HEK293 (cell line): ENCODE measurements at regions not wholly inside any gene's neighbourhood (a gene's known extent, or its start where the extent isn't known, plus 50 kb on each side); places are given as distances from the start of the nearest gene placed in this dataset.

Experiments
- CTCF ChIA-PET: fragments of 350-600 bp; formaldehyde crosslinking; extraction: SDS; loops from one replicate; lab custom pipeline; 2021; ENCODE audit warnings: antibody characterized with exemption; lab: Yijun Ruan, JAX
- POLR2A ChIA-PET: fragments of 300-600 bp; formaldehyde crosslinking; extraction: SDS; loops from one replicate; lab custom pipeline; 2020; ENCODE audit warnings: antibody characterized with exemption, inconsistent platforms; lab: Yijun Ruan, JAX
- H3K27ac ChIP-seq: fragments of 200-500 bp; sonication (Bioruptor generic); 2 replicates; pipeline ENCODE4 v1.5.1; 2014; ENCODE audit warnings: low read depth, low read length, control low read depth, inconsistent platforms; ENCODE audit errors: extremely low read depth
- H3K36me3 ChIP-seq, 2 experiments: fragments of 200-500 bp in 1 of 2; sonication (Bioruptor generic) in 1 of 2; 1 replicate in 1 of 2; 2 replicates in 1 of 2; pipeline ENCODE4 v1.5.1; 2014 to 2017; ENCODE audit warnings: inconsistent platforms in 2 of 2, low read length in 2 of 2; ENCODE audit not compliant: control insufficient read depth in 2 of 2, insufficient read depth in 1 of 2
- H3K4me1 ChIP-seq: fragments of 200-500 bp; sonication (Bioruptor generic); 2 replicates; pipeline ENCODE4 v1.5.1; 2014; ENCODE audit warnings: mild to moderate bottlenecking, low read length, inconsistent platforms; ENCODE audit not compliant: control insufficient read depth, insufficient read depth
- H3K4me3 ChIP-seq: 2 replicates; pipeline ENCODE4 v1.5.1; 2011; ENCODE audit warnings: low read depth, mild to moderate bottlenecking, control low read depth, low read length, moderate library complexity
- H3K9me3 ChIP-seq: fragments of 200-500 bp; sonication (Bioruptor generic); 2 replicates; pipeline ENCODE4 v1.5.1; 2014; ENCODE audit warnings: low read depth, low read length, inconsistent platforms; ENCODE audit not compliant: control insufficient read depth, insufficient read depth
- HIC1 ChIP-seq: fragments of 450-650 bp; formaldehyde crosslinking; IDR thresholded peaks from 2 replicates; pipeline ENCODE4 v1.5.1; 2016; ENCODE audit warnings: missing biosample characterization, missing genetic modification characterization
- KLF9 ChIP-seq: fragments of 450-650 bp; formaldehyde crosslinking; IDR thresholded peaks from 2 replicates; pipeline ENCODE4 v1.5.1; 2016; ENCODE audit warnings: missing biosample characterization, missing genetic modification characterization, low read depth
- SCRT2 ChIP-seq: fragments of 450-650 bp; formaldehyde crosslinking; IDR thresholded peaks from 2 replicates; pipeline ENCODE4 v1.5.1; 2016; ENCODE audit warnings: missing biosample characterization, missing genetic modification characterization
- ZBTB44 ChIP-seq: fragments of 450-650 bp; IDR thresholded peaks from 2 replicates; pipeline ENCODE4 v1.5.1; 2018; ENCODE audit warnings: missing biosample characterization, mild to moderate bottlenecking, missing genetic modification characterization
- ZBTB8A ChIP-seq: fragments of 450-650 bp; formaldehyde crosslinking; IDR thresholded peaks from 2 replicates; pipeline ENCODE4 v1.5.1; 2016; ENCODE audit warnings: missing biosample characterization, missing genetic modification characterization
- ZNF138 ChIP-seq: fragments of 450-650 bp; formaldehyde crosslinking; IDR thresholded peaks from 2 replicates; pipeline ENCODE4 v1.5.1; 2016; ENCODE audit warnings: missing biosample characterization, missing genetic modification characterization, borderline replicate concordance
- ZNF18 ChIP-seq: fragments of 450-650 bp; formaldehyde crosslinking; IDR thresholded peaks from 2 replicates; pipeline ENCODE4 v1.5.1; 2016; ENCODE audit warnings: missing biosample characterization, missing genetic modification characterization
- ZNF221 ChIP-seq: fragments of 450-650 bp; formaldehyde crosslinking; IDR thresholded peaks from 2 replicates; pipeline ENCODE4 v1.5.1; 2017; ENCODE audit warnings: missing biosample characterization, missing genetic modification characterization, borderline replicate concordance
- ZNF23 ChIP-seq: fragments of 450-650 bp; formaldehyde crosslinking; IDR thresholded peaks from 2 replicates; pipeline ENCODE4 v1.5.1; 2016; ENCODE audit warnings: missing biosample characterization, missing genetic modification characterization, borderline replicate concordance
- ZNF398 ChIP-seq: fragments of 450-650 bp; formaldehyde crosslinking; IDR thresholded peaks from 2 replicates; pipeline ENCODE4 v1.5.1; 2017; ENCODE audit warnings: missing biosample characterization, missing genetic modification characterization
- ZNF561 ChIP-seq: fragments of 450-650 bp; IDR thresholded peaks from 2 replicates; pipeline ENCODE4 v1.5.1; 2018; ENCODE audit warnings: missing biosample characterization, missing genetic modification characterization, borderline replicate concordance
- ZNF629 ChIP-seq: fragments of 450-650 bp; formaldehyde crosslinking; IDR thresholded peaks from 2 replicates; pipeline ENCODE4 v1.5.1; 2017; ENCODE audit warnings: missing biosample characterization, missing genetic modification characterization
- ZNF707 ChIP-seq: fragments of 450-650 bp; formaldehyde crosslinking; IDR thresholded peaks from 2 replicates; pipeline ENCODE4 v1.5.1; 2016; ENCODE audit warnings: missing biosample characterization, missing genetic modification characterization

- TF ChIP-seq HIC1 (tag by site-specific recombination): no peak
- TF ChIP-seq ZNF221: no peak
- TF ChIP-seq ZNF398 (tag by site-specific recombination): no peak
- no peak overlapping the region for H3K27ac ChIP-seq
- H3K36me3 ChIP-seq: no peaks in the 10 kb centered on the region
- CTCF ChIA-PET: interaction anchor here (0.7 kb wide), 1 partner anchor 120 kb away, joined by 3 read pairs; no protein-coding TSS in a partner anchor
- POLR2A ChIA-PET: no interaction called here
- no peak overlapping the region for H3K4me3 ChIP-seq
- no peaks in the 10 kb centered on the region for H3K4me1 ChIP-seq
- H3K9me3 ChIP-seq: no peaks in the 10 kb centered on the region
Measured at GRCh38 chr4:10279261-10279660, 162.7 kb upstream of the WDR1 start.

- CTCF ChIA-PET: no interaction called here
- H3K4me1 ChIP-seq: no peaks in the 10 kb centered on the region
- H3K9me3 ChIP-seq: no peaks in the 10 kb centered on the region
- no peak for TF ChIP-seq SCRT2 (tag by site-specific recombination)
- no peak overlapping the region for H3K27ac ChIP-seq
- no peaks in the 10 kb centered on the region for H3K36me3 ChIP-seq
- POLR2A ChIA-PET: no interaction called here
- no peak overlapping the region for H3K4me3 ChIP-seq
Measured at GRCh38 chr4:10278071-10278470, 161.5 kb upstream of the WDR1 start.

- Histone ChIP-seq H3K36me3 (no peaks in the 10 kb centered on the region), H3K4me3 (no peak overlapping the region), H3K27ac (no peak overlapping the region), H3K9me3 (no peaks in the 10 kb centered on the region), H3K4me1 (no peaks in the 10 kb centered on the region)
- POLR2A ChIA-PET: no interaction called here
- TF ChIP-seq ZBTB44 (tag by site-specific recombination): no peak
- TF ChIP-seq ZNF629 (tag by site-specific recombination): no peak
- TF ChIP-seq ZNF707: no peak
- no peak for TF ChIP-seq ZBTB8A (tag by site-specific recombination)
- TF ChIP-seq ZNF561: no peak
- TF ChIP-seq ZNF23 (tag by site-specific recombination): no peak
- no peak for TF ChIP-seq KLF9 (tag by site-specific recombination)
- no peak for TF ChIP-seq ZNF138 (tag by site-specific recombination)
- TF ChIP-seq ZNF18 (tag by site-specific recombination): no peak
- CTCF ChIA-PET: no interaction called here
Measured at GRCh38 chr4:10276152-10276551, 159.6 kb upstream of the WDR1 start.
